Activated CD4-positive, CD25-positive, alpha-beta regulatory T cell treated with anti-CD3 and anti-CD28 coated beads, Interleukin-2, amount 50 U/mL, for 24 hours (primary cell): ENCODE measurements at regions not wholly inside any gene's neighbourhood (a gene's known extent, or its start where the extent isn't known, plus 50 kb on each side); places are given as distances from the start of the nearest gene placed in this dataset.

Experiments used
- ATAC-seq, 2 donors: fragments of 150-1000 bp; cut with Tn5 transposase; one replicate each; pipeline ENCODE4 v1.10.0; 2021; ENCODE audit warnings: mild to moderate bottlenecking in 1 of 2, moderate library complexity in 1 of 2

DNA sequence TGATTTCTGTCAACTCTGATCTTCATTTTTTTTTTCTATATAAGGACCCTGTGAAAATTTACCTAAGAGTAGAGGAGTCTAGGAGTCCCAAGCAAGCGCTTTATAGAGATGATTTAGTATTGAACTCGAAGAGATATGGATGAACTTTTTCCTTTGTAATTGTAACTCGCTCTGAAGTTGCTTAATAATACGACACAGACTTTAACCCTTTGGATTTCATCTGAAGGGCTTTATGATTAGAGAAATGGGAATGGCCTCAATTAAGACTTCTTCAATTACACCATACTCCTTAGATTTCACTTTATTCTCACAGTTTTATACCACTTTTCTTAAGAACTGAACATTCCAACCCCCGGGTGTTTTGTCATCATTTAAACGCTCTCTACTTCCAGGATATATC lies 647.7 kb downstream of the HTR1A start:
- ATAC-seq: no peak

DNA sequence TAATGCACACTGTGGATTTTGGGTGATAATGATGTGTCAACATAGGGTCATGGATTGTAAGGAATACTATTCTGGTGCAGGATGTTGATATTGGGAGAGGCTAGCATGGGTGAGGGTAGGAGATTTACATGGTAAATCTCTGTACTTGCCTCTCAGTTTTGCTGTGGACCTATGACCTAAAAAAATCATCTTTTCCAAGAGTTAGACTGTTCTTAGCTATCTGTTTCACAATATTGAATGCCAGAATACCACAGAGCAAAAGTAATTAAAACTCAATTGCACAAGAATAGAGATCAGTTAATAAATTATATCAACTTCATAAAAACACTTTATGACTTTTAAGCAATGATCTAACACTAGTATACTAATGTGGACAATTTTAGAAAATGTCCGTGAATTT lies 651.6 kb downstream of the HTR1A start:
- no peak for ATAC-seq

DNA sequence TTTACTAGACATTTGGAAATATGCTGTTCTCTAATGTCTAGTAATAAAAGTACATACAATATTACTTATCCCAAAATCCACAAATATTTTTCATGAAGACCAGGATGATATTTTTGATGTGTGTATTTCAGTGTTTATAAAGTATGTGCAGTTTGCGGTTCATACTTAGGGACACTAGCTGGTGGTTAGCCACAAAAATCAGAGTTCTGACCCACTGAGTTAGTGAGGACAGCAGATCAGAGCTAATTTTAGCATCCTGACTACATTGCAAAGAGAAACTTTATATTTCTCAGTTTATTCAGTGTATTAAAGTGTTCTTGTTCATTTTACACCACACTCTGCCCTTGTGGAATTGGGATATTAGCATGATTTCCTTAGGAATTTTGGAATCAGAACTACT lies 655.3 kb downstream of the HTR1A start:
- no peak for ATAC-seq

DNA sequence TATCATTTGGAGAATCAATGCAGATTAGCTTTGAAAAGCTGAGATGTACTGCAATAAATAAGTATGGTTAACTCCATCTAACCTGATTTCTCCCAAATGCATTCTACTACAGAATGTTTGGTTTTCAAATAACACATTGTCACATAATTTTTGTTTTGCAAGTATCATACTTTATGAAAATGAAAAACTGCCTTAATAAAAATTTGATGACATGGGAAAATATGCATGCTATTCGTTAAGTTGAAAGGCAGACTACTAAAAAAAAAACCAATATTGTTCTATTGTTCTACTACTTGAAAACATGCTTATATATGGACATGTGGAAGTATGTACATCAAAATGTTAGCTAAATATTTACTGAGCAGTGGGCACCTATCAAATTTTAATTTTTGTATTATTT lies 668.9 kb downstream of the HTR1A start:
- no peak for ATAC-seq

DNA sequence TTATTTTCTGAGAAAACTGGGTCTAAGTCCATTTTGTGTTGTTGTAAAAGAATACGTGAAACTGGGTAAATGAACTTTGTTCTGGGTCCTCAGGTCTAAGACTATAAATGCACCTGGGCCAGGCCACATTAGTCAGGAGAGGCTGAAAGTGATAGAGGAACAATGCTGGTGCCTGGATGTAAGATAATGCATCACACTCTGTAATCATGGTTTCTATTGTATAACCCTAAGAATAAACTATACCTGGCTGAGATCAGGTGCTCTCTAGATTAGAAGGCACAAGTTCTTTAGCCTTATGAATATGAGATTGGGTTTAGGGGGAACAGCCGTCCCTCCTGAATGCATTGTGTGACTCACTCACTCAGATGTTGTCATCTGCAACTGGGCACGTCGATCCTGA lies 675.5 kb downstream of the HTR1A start:
- ATAC-seq: no peak

DNA sequence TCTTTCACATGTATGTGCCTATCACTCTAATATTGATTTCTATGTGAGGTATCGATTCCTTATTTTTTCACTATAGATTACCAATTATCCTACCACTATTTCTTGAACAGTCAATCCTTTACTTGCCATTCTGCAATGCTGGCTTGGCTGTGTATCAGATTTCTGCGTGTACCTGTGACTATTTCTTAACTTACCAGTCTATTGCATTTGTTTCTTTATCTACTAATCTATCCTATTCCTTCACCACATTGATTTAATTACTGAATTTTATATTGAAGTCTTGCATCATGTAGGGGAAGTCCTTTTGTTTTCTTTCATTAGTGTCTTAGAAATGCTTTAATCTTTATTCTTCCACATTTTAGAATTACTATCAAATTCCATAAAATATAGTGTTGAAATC lies 684.8 kb downstream of the LRRC70 start:
- ATAC-seq: no peak

DNA sequence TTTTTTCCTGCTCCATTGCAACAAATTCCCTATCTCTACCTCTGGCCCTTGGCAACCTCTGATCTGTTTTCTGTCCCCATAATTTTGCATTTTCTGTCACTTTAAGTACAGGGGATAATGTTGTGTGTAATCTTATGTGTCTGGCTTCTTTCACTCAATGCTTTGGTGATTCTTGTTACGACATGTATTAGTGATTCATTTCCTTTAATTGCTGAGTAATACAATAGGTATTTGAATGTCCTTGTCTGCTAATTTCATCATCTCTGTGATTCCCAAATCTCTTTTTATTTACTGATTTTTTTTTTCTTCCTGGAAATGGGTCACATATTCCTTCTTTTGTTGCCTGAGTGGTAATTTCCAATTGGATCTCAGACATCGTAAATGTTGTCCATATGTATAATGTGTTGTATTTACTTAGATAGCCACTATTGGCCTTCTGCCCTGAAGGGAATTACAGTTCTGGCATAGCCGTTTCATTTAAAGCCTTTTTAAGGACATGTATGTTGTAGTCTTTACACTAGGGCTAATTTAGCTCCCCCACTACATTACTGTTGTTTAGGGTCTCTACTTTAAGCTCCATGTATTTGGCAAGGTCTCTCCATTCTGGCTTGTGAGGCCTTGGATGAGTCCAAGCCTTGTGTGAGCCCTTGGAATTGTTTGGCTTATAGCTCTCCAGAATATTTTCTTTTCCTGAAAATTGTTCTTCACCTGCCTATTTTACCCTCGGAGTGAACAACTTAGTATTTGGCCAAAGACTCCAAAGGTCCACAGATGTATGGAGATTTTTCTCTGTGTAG lies 683.8 kb downstream of the LRRC70 start:
- no peak for ATAC-seq

DNA sequence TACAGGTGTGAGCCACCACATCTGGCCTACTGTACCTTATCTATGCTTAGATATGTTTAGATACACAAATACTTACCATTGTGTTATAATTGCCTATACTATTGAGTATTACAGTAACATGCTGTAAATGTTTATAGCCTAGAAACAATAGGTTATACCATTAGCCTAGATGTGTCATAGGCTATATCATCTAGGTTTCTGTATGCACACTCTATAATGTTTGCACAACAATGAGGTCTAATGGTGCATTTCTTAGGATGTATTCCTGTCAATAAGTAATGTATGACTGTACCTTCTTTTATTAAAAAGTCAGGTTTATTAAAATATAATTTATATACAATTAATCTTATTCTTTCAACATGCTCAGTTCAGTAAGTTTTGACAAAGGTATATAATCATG lies 683.1 kb downstream of the LRRC70 start:
- no peak for ATAC-seq

DNA sequence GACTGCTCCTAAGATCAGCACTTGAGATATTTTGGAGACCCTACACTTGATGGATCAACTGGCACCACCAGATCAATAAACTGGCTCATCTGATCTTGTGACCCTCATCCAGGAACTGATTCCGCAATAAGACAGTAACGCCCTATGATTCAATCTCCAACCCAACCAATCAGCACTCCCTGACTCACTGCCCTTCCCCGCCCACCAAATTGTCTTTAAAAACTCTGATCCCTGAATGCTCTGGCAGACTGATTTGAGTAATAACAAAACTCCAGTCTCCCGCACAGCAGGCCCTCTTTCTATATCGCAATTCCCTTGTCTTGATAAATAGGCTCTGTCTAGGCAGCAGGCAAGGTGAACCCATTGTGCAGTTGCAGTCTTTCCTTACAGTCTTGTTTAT lies 677.0 kb downstream of the LRRC70 start:
- ATAC-seq: no peak

DNA sequence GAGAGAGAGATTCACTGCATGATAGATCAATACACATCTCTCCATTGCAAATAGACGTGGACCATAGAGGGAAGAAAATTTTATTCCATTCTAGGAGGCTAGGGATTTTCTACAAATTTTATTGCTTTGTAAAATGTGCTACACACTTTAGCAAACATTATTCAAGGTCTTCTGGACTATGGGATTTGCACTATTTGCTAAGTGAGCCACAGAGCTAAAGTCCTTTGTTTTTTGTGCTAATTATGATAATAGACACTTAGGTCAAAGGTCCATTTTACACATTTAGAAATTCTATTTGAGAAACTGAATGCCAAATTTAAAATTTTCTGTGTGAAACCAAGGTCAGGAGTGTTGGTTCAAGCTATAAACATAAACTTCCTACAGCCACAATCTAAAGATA lies 672.3 kb downstream of the LRRC70 start:
- ATAC-seq: no peak

DNA sequence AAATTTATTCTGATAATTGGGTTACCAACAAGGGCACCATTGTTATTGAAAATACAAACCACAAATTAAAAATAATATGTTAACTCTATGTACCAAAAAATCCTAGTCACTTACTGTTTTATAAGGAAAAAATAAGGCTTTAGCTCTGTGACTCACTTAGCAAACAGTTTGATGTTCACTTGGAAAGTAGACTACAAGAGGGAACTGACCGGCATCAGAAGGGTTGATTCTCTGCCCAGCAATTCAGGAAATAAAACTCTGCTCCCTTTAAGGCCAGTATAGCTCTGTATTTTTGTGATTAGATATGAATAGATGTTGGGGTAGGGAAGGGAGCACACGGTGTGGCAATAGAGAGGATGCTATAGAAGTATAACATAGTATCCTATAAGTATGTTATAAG lies 671.3 kb downstream of the LRRC70 start:
- ATAC-seq: no peak

DNA sequence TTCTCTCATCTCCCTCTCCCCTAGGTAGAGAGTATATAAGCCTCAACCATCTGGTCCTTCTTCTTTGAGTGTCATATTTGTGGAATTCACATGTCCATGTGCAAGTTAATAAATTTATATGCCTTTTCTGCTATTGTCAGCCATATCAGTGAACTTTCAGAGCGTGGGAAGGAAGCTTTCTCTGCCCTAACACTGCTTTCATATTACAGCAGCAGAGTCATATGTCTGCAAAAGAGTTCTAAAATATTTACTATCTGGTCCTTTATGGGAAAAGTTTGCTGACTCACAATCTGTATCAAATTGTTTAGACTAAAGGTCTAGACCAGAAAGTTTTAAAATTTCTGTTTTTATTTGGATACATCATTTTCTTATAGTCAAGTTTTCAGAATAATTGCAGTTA lies 669.0 kb downstream of the LRRC70 start:
- no peak for ATAC-seq

DNA sequence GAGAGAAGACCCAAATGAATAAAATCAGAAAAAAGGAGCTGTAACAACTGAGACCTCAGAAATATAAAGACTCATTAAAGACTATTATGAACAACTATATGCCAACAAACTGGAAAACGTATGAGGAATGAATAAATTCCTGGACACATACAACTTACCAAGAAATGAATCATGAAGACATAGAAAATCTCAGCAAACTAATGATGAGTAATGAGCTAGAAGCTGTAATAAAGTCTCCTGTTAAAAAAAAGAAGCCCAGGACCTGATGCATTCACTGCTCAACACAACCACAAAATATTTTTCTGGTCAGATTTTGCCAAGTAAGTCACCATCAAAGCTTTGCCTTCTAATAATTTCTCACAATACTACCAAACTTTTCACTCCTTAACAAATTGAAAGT lies 666.7 kb downstream of the LRRC70 start:
- ATAC-seq: no peak

DNA sequence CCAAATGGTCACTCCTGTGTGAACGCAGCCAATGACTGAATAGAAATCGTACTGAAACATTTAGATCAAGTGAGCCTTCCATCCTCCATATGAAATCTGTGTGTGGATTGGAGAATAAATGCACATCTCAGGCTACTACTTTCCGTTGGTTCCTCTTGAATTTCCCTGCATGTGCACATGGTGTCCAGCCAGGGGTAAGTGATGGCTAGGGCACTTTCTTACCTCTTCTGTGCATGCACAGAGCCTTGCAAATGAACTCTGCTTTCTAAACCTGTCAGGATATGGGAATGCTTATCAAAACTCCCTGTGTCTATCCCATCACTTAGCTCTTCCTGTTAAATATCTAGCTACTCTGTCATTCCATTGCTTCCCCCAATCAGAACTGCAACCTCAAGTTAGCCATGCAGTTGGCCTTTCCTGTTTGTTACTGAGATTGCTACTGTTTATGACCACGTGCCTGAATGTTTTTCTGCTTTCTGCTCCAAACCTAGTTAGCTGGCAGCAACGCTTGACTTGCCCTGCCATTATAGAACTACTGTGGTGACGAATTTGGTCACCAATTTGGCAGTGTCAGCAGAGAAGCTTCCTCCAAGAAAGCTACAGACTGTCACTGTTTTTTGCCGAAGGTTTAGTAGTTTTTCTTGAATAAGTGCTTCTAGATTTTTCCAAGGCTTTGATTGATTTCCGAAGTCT lies 661.6 kb downstream of the LRRC70 start:
- no peak for ATAC-seq

DNA sequence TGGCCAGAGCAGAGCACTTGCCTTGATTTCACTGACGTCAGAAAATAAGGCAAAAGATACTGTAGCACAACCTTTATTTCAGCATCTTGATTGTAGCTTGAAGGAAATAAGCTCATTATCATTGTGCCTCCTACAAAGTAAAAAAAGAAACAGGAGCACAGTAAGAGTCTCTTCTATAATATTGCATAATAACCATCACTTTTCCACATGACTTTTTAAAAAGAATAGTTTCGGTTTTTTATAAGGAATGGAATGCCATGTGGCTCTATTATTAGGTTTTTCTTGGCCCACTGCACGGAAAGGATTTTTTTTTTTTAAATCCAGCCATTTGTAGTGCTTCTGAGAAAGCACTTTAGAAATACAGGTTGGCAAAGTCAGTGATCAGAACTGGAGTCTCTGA lies 655.3 kb downstream of the LRRC70 start:
- no peak for ATAC-seq

DNA sequence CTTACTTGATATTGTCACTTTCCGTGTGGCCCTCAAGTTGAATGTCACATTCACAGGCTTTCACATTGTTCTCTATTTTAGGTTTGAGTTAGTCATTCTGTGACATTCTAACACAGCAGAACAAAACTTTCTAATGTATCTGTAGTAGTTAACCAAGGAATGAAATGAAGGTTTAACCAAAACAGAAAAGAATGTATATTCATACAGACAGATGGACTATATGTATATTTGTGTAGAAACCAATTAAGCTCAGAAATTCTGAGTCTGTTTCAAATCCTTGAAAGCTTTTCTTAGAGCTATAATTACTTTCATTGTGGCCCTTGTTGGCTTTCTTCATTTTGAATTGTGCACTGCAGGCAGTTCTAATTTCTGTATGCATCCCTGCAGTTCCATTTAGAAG lies 654.7 kb downstream of the LRRC70 start:
- no peak for ATAC-seq

DNA sequence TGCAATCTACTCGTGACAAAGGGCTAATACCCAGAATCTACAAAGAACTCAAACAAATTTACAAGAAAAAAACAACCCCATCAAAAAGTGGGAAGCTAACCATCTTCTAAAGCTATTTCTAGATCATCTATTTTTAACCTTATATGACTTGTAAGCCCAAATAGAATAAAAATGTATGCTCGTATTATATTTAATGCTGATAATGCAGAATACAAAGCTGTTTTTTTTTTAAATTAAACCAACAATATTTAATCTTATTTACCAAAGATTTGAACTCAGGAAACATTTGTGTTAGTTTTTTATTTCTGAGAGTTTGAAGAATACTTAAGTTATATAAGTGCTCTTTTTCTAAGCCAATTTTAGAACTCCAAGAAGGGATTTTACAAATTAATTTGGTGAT lies 652.1 kb downstream of the LRRC70 start:
- no peak for ATAC-seq

DNA sequence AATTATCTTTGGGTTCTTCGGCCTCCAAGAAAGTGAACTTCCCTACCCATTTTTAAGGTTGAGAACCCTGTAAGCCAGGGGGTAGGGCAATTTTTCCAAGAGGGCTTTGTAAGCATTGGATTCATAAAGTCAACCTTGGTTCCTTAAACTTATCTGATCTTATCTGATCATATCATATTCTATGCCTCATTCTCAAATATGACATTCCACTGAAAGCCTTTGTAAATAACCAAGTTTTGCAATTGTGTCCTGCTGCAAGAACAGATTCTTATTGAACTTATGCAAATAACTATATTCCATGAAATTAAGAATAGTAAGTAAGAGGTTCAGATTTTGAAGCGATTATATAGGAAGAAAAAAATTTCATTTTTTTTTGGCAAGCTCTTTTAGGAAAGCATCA lies 649.5 kb downstream of the LRRC70 start:
- ATAC-seq: no peak

DNA sequence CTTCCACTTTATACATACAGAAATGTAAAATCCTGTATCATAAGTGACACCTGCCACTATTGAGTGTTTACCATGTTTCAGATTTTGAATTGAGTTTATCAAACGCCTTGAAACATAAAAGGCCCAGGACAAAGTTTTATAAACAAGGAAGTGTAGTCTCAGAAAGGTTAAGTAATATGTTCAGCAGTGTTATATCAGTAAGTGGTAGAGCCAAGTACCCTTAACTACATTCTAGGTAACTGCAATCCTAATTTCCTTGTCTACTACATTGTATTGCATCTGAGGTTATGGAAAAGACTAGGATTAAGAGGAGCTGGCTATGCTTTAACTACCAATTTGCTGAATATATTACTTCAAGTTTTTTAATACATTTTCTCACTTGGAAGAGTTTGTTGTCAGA lies 641.6 kb downstream of the LRRC70 start:
- no peak for ATAC-seq

DNA sequence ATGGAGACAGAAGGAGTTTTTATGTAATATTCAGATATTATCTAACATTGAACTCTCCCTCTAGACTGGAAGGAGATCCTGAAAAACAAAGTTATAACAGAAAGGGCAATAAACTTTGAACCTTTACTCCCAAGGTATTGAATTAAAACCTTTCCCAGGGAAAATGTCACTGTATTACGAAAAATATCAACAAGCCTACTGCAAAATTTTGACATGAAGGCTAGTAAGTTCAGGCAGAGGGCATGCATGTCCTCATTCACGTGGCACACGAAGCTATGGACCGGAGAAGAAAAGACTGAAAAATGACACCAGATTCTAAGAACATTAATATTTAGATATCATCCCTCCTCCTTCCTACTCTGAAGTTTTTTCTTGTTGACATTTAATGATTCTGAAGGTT lies 638.8 kb downstream of the LRRC70 start:
- no peak for ATAC-seq

DNA sequence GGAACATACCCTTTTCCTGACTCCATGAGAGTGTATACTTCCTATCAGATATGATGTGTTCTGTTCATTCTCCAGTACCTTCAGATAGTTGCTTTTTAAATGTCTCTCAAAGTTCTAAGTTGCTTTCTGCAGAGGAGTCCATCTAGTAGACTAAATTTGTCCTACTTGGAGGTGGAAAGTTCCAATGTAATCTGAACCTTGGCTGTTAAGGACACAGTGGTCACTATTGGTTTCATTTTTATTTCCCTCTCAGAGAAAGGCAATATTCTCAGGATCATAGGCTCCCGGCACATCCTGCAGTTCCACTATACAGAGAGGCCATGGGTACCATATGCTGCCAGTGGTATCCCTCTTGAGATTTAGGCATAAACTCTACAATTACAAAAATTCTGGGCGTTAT lies 634.6 kb downstream of the LRRC70 start:
- ATAC-seq: no peak

DNA sequence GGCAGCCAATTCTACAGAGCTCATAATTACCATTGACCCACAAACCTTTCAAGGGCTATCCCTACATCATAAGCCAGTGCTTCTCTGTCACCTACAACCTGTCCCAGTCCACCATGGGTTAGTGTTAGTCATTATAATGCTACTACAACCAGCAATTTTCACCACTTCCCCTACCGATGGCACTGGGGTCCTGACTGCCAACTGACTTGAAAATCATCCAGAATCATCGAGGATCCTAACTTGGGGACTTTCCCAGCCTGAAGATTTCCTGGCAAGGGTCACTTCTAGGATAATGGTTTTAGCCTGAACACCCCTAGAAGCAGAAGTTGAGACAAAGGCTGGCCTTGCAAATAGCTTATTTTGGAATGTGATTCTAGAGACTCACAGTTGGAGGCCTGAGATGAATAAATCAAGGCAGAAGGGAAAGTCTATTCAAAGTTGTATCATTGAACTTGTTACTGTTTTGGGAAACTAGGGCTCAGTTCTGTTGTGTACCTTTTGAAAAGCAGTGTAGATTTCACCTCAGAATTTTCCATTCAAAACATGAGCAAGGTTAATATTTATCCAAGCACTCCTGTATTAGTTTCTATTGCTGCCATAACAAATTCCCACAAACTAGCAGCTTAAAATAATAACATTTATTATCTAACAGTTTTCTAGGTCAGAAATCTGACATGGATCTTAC lies 633.0 kb downstream of the LRRC70 start:
- ATAC-seq: no peak

DNA sequence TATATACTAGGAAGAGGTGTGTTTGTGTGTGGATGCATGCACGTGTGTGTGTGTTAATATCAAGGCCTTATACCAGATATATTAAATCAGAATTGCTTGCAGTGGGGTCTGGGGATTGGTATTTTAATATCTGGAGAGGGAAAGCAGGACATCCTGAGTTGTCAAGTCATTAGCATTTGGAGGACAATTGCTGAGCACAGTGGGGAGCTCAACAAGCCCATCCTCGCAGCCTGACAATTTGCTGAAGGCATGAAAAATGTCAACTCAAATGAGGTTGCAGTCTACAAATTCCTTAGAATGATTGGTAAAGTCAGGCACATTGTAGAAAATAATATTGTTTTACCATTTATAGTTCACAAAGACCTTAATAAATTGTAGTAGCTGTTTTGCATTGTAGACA lies 627.4 kb downstream of the LRRC70 start:
- ATAC-seq: no peak

DNA sequence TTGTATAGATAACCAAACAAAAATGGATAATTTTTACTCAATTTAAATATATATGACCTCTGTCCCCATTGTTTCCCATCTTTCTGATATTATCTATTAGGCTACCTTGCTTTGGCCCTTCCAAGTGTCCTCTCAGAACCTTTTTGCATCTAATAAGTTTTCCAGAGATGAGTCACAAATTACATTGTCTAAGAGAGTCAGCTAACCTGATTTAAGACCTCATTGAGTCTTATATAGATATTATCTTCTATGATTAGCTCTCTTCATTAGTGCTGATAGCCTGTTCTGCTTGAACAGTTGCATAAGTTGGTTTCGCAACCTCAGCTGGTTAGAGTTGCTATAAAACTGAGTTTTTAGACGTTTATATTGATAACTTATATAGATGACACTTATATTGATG lies 623.1 kb downstream of the LRRC70 start:
- ATAC-seq: no peak
